ENCODE measurements at regions not wholly inside any gene's neighbourhood (a gene's known extent, or its start where the extent isn't known, plus 50 kb on each side); places are given as distances from the start of the nearest gene placed in this dataset.

- DNase-seq (ENCODE audit: low read depth in 2 of 2), result no peak
Observed at GRCh38 chr11:81432333-81432732, 1301.3 kb downstream of the FAM181B start.

GRCh38 chr11:81424822-81425221 is 1308.8 kb downstream of the FAM181B start:
- DNase-seq (ENCODE audit: low read depth in 2 of 2), result no peak

GRCh38 chr11:81422402-81422801 is 1311.3 kb downstream of the FAM181B start:
- DNase-seq (ENCODE audit: low read depth in 2 of 2), result no peak

GRCh38 chr11:81421251-81421860 is 1312.3 kb downstream of the FAM181B start:
- DNase-seq (ENCODE audit: low read depth in 2 of 2), result no peak

- no peak for DNase-seq (ENCODE audit: low read depth in 2 of 2)
Observed at GRCh38 chr11:81420668-81421250, 1312.9 kb downstream of the FAM181B start.

- DNase-seq (ENCODE audit: low read depth in 2 of 2), result no peak
Observed at GRCh38 chr11:81397316-81397715, 1336.3 kb downstream of the FAM181B start.

GRCh38 chr11:81394311-81394710 is 1339.4 kb downstream of the FAM181B start:
- DNase-seq (ENCODE audit: low read depth in 2 of 2), result no peak

GRCh38 chr11:81388326-81388725 is 1345.3 kb downstream of the FAM181B start:
- no peak for DNase-seq (ENCODE audit: low read depth in 2 of 2)

- no peak for DNase-seq (ENCODE audit: low read depth in 2 of 2)
Observed at GRCh38 chr11:81380395-81380794, 1353.3 kb downstream of the FAM181B start.

- no peak for DNase-seq (ENCODE audit: low read depth in 2 of 2)
Observed at GRCh38 chr11:81377418-81377817, 1356.2 kb downstream of the FAM181B start.

GRCh38 chr11:81373986-81374385 is 1359.7 kb downstream of the FAM181B start:
- DNase-seq (ENCODE audit: low read depth in 2 of 2), result no peak

GRCh38 chr11:81368192-81368591 is 1365.5 kb downstream of the FAM181B start:
- no peak for DNase-seq (ENCODE audit: low read depth in 2 of 2)

- no peak for DNase-seq (ENCODE audit: low read depth in 2 of 2)
Observed at GRCh38 chr11:81365496-81365895, 1368.2 kb downstream of the FAM181B start.

- no peak for DNase-seq (ENCODE audit: low read depth in 2 of 2)
Observed at GRCh38 chr11:81359476-81359875, 1374.2 kb downstream of the FAM181B start.

GRCh38 chr11:81345609-81346008 is 1388.1 kb downstream of the FAM181B start:
- no peak for DNase-seq (ENCODE audit: low read depth in 2 of 2)

GRCh38 chr11:81342966-81343365 is 1390.7 kb downstream of the FAM181B start:
- DNase-seq (ENCODE audit: low read depth in 2 of 2), result no peak

- DNase-seq (ENCODE audit: low read depth in 2 of 2), result no peak
Observed at GRCh38 chr11:81340225-81340624, 1393.4 kb downstream of the FAM181B start.

- DNase-seq (ENCODE audit: low read depth in 2 of 2), result no peak
Observed at GRCh38 chr11:81339521-81339920, 1394.1 kb downstream of the FAM181B start.

GRCh38 chr11:81337756-81338155 is 1395.9 kb downstream of the FAM181B start:
- DNase-seq (ENCODE audit: low read depth in 2 of 2), result no peak

GRCh38 chr11:81332276-81332675 is 1401.4 kb downstream of the FAM181B start:
- DNase-seq (ENCODE audit: low read depth in 2 of 2), result no peak

GRCh38 chr11:81331611-81332235 is 1401.9 kb downstream of the FAM181B start:
- DNase-seq (ENCODE audit: low read depth in 2 of 2), result no peak

GRCh38 chr11:81331088-81331487 is 1402.6 kb downstream of the FAM181B start:
- DNase-seq (ENCODE audit: low read depth in 2 of 2), result no peak

GRCh38 chr11:81303038-81303664 is 1430.5 kb downstream of the FAM181B start:
- no peak for DNase-seq (ENCODE audit: low read depth in 2 of 2)
